NCI-H2196 treated with DMSO at 0.1 percent for 48 hours (cell line): ENCODE measurements at regions not wholly inside any gene's neighbourhood (a gene's known extent, or its start where the extent isn't known, plus 50 kb on each side); places are given as distances from the start of the nearest gene placed in this dataset.
"Not testable (repeated sequence)": the region's sequence is repeated elsewhere in the genome, so short reads cannot be mapped to it uniquely, and the experiment has no call there.

Source experiments
- DNase-seq: peaks from one replicate; lab custom pipeline; 2025; ENCODE audit not compliant: unreplicated experiment; lab: John Stamatoyannopoulos, UW

DNA sequence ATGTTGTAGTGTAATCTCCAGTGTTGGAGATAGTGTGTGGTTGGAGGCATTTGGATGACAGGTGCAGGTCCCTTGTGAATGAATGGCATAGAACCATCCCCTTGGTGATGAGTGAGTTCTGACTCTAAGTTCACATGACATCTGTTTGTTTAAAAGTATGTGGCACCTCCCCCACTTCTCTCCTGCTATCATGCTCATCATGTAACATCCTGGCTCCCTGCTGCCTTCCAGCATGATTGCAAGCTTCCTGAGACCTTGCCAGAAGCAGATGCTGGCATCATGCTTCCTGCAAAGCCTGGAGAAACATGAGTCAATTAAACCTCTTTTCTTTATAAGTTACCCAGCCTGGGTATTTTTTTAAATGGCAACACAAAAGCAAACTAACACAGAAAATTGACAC lies 499.0 kb upstream of the SEMA3D start:
- no peak for DNase-seq

DNA sequence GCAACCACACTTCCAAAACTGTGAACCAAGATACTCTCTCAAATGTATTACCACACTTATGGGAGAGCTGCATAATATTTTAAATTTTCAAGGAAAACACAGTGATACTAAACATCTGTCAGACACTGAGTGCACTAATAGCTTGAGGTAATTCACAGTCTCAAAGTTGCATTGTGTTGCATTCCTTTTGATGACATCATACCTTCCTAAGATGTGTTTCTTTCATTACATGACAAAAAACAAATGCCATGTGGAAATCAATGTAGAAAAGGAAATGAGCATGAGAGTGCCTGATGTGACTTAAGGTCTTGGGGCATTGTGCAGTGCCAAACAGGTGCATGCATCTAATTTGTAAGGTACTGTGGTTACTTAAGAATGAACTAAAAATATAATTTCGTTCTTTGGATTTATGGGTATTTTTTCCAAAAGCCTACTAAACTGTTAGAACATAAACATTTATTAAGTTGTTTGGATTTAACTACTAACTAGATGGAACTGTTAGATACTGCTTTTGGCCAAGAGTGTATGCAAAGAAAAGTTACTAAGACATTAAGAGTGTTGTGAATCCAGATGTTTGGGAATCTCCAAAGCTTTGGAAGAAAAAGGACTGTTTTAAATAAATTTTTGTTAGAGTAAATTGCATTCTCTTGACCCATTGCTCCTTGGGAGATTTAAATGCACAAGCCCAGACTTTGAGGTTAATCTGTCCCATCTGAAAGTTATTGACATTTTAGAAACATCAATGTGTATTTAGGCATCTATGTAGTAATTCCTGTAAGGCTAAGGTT lies 496.2 kb upstream of the SEMA3D start:
- DNase-seq, result no peak

DNA sequence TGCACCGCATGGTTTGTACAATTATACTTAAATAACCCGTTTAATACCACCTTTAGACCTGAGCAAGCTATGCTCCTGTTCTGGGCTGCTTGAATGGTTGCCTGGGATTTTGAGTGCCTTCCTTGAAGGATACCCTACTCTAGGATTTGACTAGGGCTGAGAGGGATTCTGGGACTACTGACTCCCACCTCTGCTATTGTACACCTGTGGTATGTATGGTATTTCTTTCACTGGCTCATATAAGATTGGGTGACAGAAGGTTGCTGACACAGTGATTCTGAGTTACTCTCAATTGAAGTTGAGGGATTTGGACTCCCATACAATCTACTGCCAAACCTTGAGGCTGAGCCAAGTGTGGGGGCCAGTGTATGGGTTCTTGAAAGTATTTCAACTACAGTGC lies 494.4 kb upstream of the SEMA3D start:
- no peak for DNase-seq

DNA sequence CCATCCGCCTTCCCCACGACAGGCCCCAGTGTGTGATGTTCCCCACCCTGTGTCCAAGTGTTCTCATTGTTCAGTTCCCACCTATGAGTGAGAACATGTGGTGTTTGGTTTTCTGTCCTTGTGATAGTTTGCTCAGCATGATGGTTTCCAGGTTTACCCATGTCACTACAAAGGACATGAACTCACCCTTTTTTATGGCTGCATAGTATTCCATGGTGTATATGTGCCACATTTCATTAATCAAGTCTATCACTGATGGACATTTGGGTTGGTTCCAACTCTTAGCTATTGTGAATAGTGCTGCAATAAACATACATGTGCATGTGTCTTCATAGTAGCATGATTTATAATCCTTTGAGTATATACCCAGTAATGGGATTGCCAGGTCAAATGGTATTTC lies 488.2 kb upstream of the SEMA3D start:
- not testable (repeated sequence) for DNase-seq

DNA sequence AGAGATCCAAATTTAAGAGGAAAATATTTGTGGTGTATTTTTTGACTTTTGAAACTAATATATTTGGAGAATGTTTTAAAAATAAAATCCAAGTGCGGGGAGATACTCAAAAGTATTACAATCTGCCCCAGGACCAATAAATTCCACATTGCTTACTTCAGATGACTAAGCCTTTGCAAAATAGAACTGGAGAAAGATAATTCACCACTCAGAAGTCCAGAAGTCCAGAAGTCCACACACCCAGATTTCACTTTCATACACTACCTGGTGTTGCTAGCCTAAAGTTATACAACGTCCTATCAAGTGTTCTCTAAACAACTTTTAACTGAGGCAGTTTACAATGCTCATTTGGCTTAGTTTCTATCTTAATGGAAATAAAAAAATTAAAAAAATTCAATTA lies 487.0 kb upstream of the SEMA3D start:
- no peak for DNase-seq

DNA sequence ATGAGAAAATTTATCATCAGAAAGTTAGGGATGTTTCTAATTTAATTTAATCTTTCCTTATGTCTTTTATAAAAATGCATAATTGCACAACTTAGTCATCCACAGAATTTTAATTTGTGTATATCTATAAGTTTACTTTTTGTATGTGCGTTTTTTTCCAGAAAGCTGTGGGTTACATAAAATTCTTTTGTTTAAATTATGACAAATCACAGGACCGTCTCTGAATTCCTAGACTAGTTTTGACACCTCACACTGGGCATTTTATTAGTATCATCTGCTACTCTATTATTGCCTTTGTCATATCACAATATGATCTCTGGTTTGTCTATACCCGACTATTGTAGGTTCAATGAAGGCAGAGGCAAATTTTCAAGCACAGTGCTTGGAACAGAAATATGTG lies 482.4 kb upstream of the SEMA3D start:
- DNase-seq, result no peak

DNA sequence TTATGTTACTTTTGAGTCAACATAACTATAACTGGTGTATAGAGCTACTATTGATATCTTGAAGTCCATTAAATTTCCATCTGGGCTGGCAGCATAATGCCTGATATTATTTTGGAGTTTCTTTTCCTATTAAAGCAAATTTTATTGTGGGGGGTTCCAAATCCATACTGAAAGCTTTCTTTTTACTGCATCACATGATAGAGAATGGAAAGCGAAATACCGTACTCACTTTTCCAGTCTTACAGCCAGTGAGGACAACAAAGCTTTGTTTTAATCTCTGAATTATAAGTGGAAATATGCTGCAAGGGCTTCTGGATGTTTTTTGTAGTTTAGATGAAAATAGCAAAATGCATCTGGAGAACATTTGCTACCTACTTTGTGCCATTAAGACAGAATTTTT lies 477.5 kb upstream of the SEMA3D start:
- no peak for DNase-seq

DNA sequence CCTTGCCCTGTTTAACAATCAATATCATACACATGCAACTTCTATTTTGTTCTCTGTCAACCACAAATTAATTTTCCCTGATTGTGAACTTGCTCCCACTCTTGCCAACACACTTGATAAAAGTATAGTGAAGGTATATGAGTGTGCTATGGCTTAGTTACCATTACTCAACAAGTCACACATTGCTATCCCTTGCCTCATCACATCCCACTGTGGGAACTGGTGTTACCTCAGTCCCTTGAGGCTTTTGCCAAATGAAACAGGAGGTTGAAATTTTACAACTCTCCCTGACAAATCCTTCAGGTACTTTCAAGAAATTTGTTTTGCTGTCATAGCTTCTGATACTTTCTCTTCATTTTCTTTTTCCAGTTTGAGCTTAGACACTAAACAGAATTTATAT lies 472.5 kb upstream of the SEMA3D start:
- DNase-seq, result no peak

DNA sequence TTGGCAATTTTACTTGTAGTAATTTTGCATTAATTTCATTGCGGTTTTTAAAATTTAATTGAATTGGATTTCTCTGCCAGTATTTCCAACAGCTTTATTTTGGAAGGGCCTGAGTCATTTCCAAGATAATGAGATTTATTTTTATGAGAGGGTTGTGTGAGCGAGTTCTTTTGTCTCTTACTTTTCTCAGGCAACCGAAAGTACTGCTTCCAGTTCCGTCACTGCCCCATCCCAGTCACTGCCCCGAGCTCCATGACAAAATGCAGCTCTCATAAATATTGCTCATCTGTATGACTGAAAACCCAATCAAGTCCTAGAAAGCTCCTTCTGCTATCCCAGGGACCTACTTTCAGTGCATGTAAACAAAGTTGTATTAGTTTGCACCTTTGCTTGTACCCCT lies 468.4 kb upstream of the SEMA3D start:
- no peak for DNase-seq

DNA sequence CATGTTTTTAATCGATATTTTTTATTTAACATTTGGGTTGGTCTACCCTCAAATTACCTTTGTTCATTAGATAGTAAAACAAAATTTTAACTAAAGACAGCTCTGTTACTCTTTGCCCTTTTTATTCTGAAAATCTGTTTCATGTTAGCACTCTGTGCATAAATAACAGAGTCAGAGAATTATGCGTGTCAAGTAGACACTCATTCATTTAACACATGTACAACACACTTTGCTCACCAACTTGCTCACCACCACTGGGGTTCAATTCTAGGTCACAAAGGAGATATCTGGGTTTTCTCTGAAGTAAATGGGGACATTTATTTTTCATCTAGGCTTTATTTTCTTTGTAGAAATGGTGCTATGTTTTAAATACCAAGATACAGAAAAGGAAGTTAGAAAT lies 457.4 kb upstream of the SEMA3D start:
- no peak for DNase-seq

DNA sequence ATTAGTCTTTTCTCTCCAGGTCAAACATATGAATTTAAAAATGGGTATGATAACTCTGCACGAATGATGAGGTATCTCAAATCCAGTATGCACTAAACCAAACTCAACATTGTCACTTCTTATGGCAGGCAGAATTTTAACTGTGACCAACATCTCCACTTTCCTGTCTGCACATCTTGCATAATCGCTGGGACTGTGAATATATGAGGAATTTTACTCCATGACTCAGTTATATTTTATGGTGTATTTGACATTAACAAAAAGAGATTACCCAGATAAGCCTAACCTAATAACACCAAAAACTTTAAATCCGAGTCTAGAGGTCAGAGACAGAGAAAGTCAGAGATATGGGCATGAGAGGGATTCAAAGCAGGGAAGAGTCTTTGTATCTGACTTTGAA lies 454.5 kb upstream of the SEMA3D start:
- DNase-seq, result no peak

DNA sequence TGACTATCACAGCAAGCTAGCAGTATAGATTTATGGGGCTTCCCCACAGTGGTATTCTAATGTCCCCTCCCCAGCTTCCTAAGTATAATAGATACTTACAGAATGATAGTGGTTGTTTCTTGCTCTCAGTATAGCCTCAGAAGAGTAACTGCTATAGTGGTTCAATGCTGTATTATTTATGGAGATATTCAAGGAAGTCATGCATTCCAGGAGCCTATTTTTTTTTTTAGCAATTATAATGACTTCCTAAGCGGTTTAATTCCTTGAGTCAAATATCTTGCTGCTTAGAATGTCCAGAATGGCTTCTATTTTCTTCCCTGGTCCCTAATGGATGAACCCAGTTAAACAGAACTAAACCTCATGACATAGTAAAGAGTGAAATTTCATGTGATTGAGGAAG lies 451.5 kb upstream of the SEMA3D start:
- DNase-seq, result no peak

DNA sequence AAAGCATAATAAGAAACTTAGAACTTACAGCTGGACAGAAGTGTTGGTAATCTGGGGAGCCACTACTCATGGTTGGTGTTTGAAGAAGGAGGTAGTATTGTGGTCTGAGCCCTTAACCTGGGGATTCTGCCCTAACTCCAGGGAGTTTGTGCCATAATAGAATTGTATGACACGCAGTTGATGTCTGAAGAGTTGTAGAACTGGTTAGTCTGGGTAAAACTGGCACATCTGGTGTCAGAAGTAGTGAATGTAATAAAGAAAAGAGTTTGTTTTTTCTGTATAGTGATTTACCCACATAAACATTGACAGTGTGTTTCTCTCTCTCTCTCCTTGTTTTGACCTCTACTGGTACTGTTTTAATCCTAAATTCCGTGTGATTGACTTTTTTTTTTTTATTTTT lies 448.1 kb upstream of the SEMA3D start:
- no peak for DNase-seq

DNA sequence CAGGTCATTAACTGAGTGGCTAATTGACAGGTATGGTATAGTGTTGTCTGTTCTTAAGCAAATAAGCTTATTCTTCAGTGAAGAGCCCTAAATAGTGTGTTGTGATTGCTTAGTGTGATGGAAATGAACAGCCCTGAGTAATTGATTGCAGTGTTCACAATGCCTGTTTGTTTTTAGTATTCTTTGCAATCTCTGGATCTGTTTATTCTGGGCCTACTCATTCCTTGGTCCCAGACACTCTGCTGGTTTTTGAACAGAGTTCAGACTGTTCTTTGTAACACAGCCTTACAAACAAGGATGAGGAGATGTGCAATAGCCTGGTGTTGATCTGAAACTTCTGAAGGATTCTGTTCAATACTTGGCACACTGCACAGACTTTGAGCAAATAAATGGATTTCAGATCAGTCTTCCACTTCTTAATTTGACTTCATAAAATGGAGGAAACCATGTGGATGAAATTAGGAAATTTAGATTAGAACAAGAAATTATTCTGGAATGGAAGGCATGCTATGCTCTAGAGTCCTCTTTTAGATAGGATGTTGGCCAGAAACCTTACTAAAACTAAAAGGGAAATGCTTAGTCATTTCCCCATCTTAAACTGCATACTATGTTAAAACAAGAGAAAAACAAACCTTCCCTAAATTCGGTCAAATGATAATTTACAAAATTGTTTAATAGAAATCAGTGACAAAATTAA lies 444.2 kb upstream of the SEMA3D start:
- no peak for DNase-seq

DNA sequence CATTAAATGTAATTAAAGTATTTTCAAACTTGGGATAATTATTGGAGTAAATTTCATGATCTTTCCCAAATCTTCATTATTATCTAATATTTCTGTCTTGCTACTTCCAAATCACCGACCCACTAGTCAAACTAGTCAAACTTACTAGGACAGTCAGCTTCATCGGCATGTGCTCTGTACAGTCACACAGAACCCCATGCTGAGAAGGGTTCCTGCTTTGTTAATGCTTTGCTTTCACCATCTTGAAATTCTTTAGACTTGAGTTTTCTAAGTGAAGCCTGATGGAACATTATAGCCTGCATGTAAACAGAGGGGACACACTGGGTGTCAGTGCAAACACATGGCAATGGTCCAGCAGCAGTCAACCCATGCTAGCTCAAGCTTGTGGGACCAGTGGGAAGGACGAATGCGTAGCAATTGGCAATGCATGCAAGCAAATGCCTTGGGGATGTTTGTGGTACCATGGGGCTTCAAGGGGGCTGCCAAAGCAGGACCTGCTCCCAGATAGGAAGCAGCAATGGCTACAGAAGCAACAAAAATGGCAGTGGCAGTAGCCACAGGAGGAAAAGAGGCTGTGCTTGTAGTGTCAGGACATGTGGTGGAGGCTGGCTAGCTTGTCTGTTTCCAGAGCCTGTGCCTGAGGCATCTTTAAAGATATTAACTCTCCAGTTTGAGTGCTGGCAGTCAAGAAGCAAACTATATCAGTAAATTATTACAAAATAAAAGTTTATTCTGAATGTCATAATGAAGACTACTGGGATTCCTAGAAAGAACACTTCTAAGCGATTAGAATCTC lies 441.1 kb upstream of the SEMA3D start:
- DNase-seq, result no peak

DNA sequence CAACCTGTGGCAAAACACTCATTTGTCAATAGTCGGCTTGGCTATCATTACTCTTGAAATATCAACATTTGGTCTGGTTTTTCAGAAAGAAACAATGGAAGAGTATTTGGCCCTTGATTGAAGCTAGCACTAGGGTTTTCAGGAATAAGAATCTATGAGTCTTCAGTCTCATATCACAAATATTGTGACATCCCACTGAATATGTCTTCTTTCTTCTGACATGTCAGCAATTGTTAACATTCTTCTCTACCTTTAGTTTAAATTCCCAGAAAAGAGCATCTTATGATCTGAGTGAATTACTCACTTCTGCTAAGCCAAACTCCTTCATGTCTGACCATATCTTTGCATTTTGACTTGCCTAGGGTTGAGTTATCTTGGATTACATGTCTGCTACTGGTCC lies 435.2 kb upstream of the SEMA3D start:
- no peak for DNase-seq

DNA sequence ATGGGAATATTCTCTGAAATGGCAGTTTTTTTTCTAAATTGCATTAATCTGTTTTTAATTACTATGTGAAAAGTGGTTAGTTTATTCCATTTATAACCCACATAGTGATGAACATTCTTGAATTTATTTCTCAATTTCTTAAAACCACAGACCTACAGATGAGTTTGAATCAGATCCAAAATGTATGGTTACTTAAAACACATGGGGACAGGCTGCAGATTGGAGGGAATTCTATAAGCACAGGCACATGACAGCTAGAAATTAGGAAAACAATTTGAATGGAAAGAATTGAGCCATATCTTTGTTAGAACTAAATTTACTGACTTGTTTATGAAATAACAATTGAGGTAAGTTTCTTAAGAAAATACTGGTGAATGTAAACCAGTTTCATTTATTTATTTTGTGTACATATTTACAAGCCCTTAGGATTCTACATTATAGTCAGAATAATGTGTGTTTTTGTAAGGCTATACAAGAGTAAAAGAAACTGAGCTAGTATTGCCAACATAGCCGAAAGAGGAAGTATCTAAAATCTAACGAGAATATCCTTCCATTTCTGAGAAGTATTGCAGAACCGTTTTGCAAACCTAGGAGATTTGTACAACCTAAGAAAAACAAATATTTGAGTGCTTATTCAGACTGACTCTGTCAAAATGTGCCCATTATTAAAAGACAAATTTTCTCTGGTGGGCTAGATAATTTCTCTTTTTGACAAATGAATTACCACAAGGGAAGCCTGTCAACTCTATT lies 434.3 kb upstream of the SEMA3D start:
- DNase-seq, result no peak

DNA sequence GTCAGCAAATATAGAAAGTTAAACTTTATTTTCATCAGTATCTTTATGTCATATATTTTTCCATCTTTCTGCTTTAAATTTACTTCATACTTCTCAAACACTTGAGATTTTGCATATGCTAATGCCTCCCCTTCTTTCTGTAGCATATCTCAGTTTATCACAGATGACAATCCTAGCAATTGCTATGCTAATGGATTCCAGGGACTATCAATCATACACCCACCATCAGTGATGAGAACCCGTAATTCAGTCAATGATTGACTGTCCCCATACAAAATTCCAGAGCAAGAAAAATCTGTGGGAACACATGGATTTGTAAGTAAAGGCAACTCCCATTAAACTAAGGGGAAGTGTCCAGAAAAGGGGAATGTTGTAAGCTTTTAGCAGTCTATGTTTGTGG lies 432.4 kb upstream of the SEMA3D start:
- DNase-seq, result no peak

DNA sequence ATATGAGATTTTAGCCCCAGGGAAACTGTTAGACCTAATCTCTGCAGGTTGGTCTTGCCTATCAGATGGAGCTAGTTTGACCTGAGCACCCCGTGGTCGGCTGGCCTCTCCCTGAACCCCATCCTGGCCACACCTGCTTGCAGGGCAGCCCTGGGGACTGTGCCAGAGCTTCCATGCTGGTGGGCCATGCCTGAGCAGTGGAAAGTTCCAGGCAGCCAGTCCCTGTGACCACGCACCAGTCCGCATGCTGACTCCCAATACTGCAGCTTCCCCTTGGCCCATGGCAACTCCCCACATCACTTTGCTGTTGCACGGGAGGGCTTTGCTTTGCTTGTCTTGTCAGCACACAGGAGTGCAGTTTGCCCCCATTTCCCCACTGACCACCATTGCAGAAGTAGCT lies 427.8 kb upstream of the SEMA3D start:
- no peak for DNase-seq

DNA sequence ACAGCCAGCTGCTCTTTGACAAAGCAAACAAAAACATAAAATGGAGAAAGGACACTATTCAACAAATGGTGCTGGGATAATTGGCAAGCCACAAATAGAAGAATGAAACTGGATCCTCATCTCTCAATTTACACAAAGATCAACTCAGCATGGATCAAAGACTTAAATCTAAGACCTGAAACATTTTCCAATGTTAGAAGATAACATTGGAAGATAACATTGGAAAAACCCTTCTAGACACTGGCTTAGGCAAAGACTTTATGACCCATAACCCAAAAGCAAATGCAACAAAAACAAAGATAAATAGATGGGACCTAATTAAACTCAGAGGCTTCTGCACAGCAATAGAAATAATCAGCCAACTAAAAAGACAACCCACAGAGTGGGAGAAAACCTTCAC lies 425.7 kb upstream of the SEMA3D start:
- no peak for DNase-seq

DNA sequence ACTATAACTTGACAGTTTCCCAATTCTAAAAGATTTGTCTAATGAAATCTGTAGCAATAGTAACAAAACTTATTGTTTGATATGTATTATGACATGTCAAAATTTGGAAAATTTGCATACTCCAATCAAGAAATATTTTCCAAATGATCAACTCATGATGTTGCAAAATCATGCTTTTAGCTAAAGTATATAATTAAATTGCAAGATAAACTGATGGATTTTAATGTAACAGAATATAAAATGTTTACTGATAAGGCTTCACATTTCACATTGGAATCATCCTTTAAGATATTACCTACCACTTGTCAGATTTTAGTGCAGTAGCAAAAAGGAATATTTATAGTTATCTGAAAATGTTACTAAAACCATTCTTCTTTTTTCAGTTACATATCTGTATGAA lies 421.9 kb upstream of the SEMA3D start:
- DNase-seq, result no peak
